Upper lobe of left lung (tissue), 6 donors: ENCODE measurements at regions not wholly inside any gene's neighbourhood (a gene's known extent, or its start where the extent isn't known, plus 50 kb on each side); places are given as distances from the start of the nearest gene placed in this dataset.

Experiments
- ATAC-seq, 2 donors: fragments of 200-7000 bp; cut with Tn5 transposase; one replicate each; pipeline ENCODE4 v1.9.1; 2022; ENCODE audit warnings: mild to moderate bottlenecking in 2 of 2, moderate library complexity in 2 of 2; ENCODE audit not compliant: low FRiP score in 2 of 2
- DNase-seq, 2 donors: peaks; one replicate each; pipeline ENCODE4 v3.0.0-alpha.2; 2019 to 2020
- H3K27ac ChIP-seq, 4 donors: fragments of 200-600 bp; sonication (generic); one replicate each; pipeline ENCODE4 v1.5.1; 2016 to 2019
- H3K27me3 ChIP-seq, 4 donors: fragments of 200-600 bp; sonication (generic); one replicate each; pipeline ENCODE4 v1.5.1; 2017 to 2019
- H3K36me3 ChIP-seq, 4 donors: fragments of 200-600 bp; sonication (generic); one replicate each; pipeline ENCODE4 v1.5.1; 2016 to 2019
- H3K4me1 ChIP-seq, 4 donors: fragments of 200-600 bp; sonication (generic); one replicate each; pipeline ENCODE4 v1.5.1; 2018 to 2019
- H3K4me3 ChIP-seq, 4 donors: fragments of 200-600 bp; sonication (generic); one replicate each; pipeline ENCODE4 v1.5.1; 2017 to 2019; ENCODE audit warnings: mild to moderate bottlenecking in 2 of 4, moderate library complexity in 1 of 4
- H3K9me3 ChIP-seq, 4 donors: fragments of 200-600 bp; sonication (generic); one replicate each; pipeline ENCODE4 v1.5.1; 2018 to 2019
- EP300 ChIP-seq, 4 donors: sonication (generic); formaldehyde crosslinking; IDR thresholded peaks; one replicate each; pipeline ENCODE4 v1.5.1; 2017; ENCODE audit warnings: antibody characterized with exemption in 4 of 4, control low read depth in 2 of 4
- POLR2A ChIP-seq, 4 donors: fragments of 450-650 bp; IDR thresholded peaks; one replicate each; pipeline ENCODE4 v1.5.1; 2016 to 2017; ENCODE audit warnings: antibody characterized with exemption in 4 of 4, mild to moderate bottlenecking in 2 of 4
- POLR2AphosphoS5 ChIP-seq, 2 donors: sonication (generic); formaldehyde crosslinking; IDR thresholded peaks; one replicate each; pipeline ENCODE4 v1.5.1; 2017; ENCODE audit warnings: antibody characterized with exemption in 2 of 2
- WGBS, 2 donors: methylation state at CpG; one replicate each; pipeline ENCODE4 v1.1.5; 2017 to 2018; 5-methylcytosine and 5-hydroxymethylcytosine counted together
- TF ChIP-seq, protein P1 (sequence below), 6 experiments: fragments of 450-650 bp in 4 of 6; fragments of 200-600 bp in 2 of 6; sonication (generic) in 2 of 6; IDR thresholded peaks; one replicate each; pipeline ENCODE4 v1.5.1; 2016 to 2019; ENCODE audit warnings: antibody characterized with exemption in 6 of 6
- donor health status: DM: no; HTN: no; CAD: no; lungs with moderate emphysema.
- donor health status: DM: no; HTN: yes; CAD: no; lungs with severe emphysema.

DNA sequence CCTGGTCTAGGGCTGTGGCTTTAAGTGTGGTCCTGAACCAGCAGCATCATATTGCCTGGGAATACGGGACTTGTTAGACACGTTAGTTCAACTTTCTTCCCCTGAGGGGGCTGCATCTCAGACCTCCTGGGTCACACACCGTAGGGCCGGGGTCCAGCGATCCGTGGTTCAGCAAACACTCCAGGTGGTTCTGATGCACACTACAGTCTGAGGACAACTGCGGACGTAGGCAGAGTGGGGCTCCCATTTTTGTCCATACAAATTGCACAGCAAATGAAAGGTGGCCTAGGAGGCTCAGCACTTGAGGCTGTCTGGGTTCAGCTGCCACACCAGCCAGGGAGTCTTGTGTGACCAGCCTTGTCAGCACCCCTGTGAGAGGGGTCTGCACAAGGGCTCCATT, 233.1 kb downstream of the QKI start:
- 91 to 92% methylated on average over 6 to 8 of the region's 8 CpGs for WGBS, 2 donors
- Histone ChIP-seq H3K36me3 (no peaks in the 10 kb centered on the region), H3K27me3 (no peaks in the 10 kb centered on the region), H3K9me3 (no peaks in the 10 kb centered on the region), H3K4me1 (no peaks in the 10 kb centered on the region), H3K27ac (no peak overlapping the region), H3K4me3 (no peak overlapping the region)
- no peak for DNase-seq
- ATAC-seq: no peak
- TF ChIP-seq, protein P1, sequence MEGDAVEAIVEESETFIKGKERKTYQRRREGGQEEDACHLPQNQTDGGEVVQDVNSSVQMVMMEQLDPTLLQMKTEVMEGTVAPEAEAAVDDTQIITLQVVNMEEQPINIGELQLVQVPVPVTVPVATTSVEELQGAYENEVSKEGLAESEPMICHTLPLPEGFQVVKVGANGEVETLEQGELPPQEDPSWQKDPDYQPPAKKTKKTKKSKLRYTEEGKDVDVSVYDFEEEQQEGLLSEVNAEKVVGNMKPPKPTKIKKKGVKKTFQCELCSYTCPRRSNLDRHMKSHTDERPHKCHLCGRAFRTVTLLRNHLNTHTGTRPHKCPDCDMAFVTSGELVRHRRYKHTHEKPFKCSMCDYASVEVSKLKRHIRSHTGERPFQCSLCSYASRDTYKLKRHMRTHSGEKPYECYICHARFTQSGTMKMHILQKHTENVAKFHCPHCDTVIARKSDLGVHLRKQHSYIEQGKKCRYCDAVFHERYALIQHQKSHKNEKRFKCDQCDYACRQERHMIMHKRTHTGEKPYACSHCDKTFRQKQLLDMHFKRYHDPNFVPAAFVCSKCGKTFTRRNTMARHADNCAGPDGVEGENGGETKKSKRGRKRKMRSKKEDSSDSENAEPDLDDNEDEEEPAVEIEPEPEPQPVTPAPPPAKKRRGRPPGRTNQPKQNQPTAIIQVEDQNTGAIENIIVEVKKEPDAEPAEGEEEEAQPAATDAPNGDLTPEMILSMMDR (IDR thresholded peaks at IDR 0.05): no peak
- TF ChIP-seq POLR2A (IDR thresholded peaks at IDR 0.05) (no peak), EP300 (IDR thresholded peaks at IDR 0.05) (no peak), POLR2AphosphoS5 (IDR thresholded peaks at IDR 0.05) (no peak)

DNA sequence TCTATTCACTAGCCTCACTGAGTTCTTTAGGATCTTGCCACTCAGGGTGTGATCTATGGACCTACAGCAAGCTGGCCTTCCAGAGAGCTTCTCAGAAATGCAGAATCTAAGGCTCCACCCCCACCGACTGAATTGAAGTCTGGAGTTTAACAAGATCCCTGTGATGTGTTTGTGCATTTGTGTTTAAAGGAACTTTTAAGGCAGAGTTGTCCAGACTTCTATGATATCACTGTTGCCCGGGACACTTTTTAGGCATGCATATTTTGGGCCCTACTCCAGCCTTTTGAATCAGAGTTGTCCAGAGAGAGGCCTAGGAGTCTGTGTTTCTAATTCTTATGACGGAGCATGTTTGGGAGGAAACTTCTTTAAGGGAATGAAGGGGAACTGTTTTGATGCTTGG, 232.3 kb downstream of the QKI start:
- ATAC-seq (no peak), DNase-seq (no peak)
- Histone ChIP-seq H3K27ac (no peak overlapping the region), H3K4me1 (no peaks in the 10 kb centered on the region), H3K9me3 (no peaks in the 10 kb centered on the region), H3K36me3 (no peaks in the 10 kb centered on the region), H3K4me3 (no peak overlapping the region), H3K27me3 (no peaks in the 10 kb centered on the region)
- no peak for TF ChIP-seq EP300 (IDR thresholded peaks at IDR 0.05)
- TF ChIP-seq, protein P1 (IDR thresholded peaks at IDR 0.05): no peak
- no peak for TF ChIP-seq POLR2A (IDR thresholded peaks at IDR 0.05)
- TF ChIP-seq POLR2AphosphoS5 (IDR thresholded peaks at IDR 0.05): no peak
- WGBS, 2 donors: 70 to 86% methylated on average over 3 of the region's 3 CpGs

DNA sequence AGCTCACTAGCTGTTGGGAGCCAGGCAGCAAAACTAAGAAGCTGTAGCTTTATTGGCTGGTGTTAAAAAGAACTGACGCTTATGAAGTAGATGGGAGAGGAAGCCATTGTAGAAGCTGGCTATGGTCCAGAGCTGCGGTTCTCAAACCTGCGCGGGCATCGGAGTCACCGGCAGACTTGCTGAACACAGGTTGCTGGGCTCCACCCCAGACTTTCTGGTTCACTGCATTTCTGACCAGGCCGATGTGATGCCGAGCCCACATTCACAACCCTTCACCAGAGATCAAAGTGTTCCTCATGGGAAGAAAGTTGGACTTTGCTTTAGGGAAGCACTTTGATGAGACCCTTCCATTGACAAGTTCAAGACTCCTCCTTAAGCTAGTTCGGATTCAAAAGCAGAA, 231.6 kb downstream of the QKI start:
- no peak for DNase-seq
- whole genome bisulfite sequencing, 2 donors: 96 to 97% methylated on average over 9 of the region's 9 CpGs
- no peak for TF ChIP-seq POLR2AphosphoS5 (IDR thresholded peaks at IDR 0.05)
- no peak for TF ChIP-seq POLR2A (IDR thresholded peaks at IDR 0.05)
- TF ChIP-seq EP300 (IDR thresholded peaks at IDR 0.05): no peak
- TF ChIP-seq, protein P1 (IDR thresholded peaks at IDR 0.05): no peak

DNA sequence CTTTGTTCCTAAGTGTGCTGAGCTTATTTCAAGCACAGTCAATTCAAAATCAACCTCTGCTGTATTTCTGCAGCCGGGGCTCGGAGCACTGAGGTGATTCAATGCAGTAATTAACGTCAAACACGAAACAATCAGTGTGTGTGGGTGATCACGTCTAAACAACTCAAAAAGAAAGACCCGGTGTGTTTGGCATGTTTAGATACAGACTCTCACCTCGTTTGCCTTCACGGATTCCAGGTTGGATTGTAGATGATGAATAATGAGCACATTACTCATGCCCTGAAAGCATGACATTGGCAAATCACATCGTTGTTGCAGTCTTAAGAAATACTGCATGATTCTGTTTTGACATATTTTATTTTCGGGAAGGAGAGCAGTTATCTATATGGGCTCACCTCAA, 231.0 kb downstream of the QKI start:
- 82 to 84% methylated on average over 10 of the region's 10 CpGs for WGBS, 2 donors
- no peak for TF ChIP-seq EP300 (IDR thresholded peaks at IDR 0.05)
- TF ChIP-seq, protein P1 (IDR thresholded peaks at IDR 0.05): no peak
- no peak for TF ChIP-seq POLR2A (IDR thresholded peaks at IDR 0.05)
- TF ChIP-seq POLR2AphosphoS5 (IDR thresholded peaks at IDR 0.05): no peak
- Histone ChIP-seq H3K36me3 (no peaks in the 10 kb centered on the region), H3K27me3 (no peaks in the 10 kb centered on the region), H3K9me3 (no peaks in the 10 kb centered on the region), H3K4me3 (no peak overlapping the region), H3K4me1 (no peaks in the 10 kb centered on the region), H3K27ac (no peak overlapping the region)
- ATAC-seq (no peak), DNase-seq (no peak)

More for the DNA sequence above, 231.6 kb downstream of the QKI start:
- H3K36me3 ChIP-seq: no peaks in the 10 kb centered on the region
- H3K4me1 ChIP-seq: no peaks in the 10 kb centered on the region
- no peak overlapping the region for H3K4me3 ChIP-seq
- no peak overlapping the region for H3K27ac ChIP-seq
- ATAC-seq: no peak
- H3K27me3 ChIP-seq: no peaks in the 10 kb centered on the region
- H3K9me3 ChIP-seq: no peaks in the 10 kb centered on the region

DNA sequence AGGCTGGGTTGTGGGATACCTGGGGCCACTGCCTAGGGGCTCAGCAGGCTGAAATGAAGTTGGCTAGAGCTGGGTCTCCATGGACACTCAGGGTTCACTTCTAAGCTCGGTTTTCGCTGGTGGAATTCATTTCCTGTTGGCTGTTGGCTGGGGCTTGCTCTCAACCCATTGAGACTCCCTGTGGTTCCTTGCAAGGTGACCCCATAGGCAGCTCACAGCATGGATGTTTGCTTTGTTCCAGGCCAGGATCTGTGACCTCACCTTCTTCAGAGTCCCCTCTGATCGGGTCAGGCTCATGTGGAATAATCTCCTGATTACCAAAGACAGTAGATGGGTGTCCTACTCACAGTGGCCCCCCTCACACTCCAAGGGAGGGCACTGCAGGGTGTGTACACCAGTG, 229.3 kb downstream of the QKI start:
- TF ChIP-seq POLR2A (IDR thresholded peaks at IDR 0.05) (no peak), EP300 (IDR thresholded peaks at IDR 0.05) (no peak), POLR2AphosphoS5 (IDR thresholded peaks at IDR 0.05) (no peak)
- TF ChIP-seq, protein P1 (IDR thresholded peaks at IDR 0.05): no peak
- H3K27ac ChIP-seq: no peak overlapping the region
- H3K4me1 ChIP-seq: no peaks in the 10 kb centered on the region
- H3K4me3 ChIP-seq: no peak overlapping the region
- ATAC-seq (peak in 1 of 2 donors; percentile 16), DNase-seq (no peak)
- H3K36me3 ChIP-seq: no peaks in the 10 kb centered on the region
- H3K27me3 ChIP-seq: no peaks in the 10 kb centered on the region
- 71 to 85% methylated on average over 3 of the region's 3 CpGs for WGBS, 2 donors
- no peaks in the 10 kb centered on the region for H3K9me3 ChIP-seq
